HG02763 (cell line): ENCODE measurements at regions not wholly inside any gene's neighbourhood (a gene's known extent, or its start where the extent isn't known, plus 50 kb on each side); places are given as distances from the start of the nearest gene placed in this dataset.
"Not testable (repeated sequence)": the region's sequence is repeated elsewhere in the genome, so short reads cannot be mapped to it uniquely, and the experiment has no call there.

Experiments used
- ATAC-seq: cut with Tn5 transposase; IDR thresholded peaks from one replicate; pipeline ENCODE4 v1.9.1; 2021; ENCODE audit warnings: mild to moderate bottlenecking, moderate library complexity; ENCODE audit not compliant: unreplicated experiment

- ATAC-seq: no peak
Observed at GRCh38 chr15:58322253-58322652, 109.5 kb upstream of the LIPC start.

DNA sequence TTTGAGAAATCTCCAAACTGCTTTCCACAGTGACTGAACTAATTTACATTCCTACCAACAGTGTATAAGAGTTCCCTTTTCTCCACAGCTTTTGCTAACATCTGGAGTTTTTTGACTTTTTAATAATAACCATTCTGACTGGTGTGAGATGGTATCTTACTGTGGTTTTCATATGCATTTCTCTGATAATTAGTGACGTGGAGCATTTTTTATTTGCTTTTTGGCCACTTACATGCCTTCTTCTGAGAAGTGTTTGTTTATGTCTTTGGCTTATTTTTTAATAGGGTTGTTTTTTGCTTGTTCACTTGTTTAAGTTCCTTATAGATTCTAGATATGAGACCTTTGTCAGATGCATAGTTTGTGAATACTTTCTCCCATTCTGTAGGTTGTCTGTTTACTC lies 108.5 kb upstream of the LIPC start:
- not testable (repeated sequence) for ATAC-seq

DNA sequence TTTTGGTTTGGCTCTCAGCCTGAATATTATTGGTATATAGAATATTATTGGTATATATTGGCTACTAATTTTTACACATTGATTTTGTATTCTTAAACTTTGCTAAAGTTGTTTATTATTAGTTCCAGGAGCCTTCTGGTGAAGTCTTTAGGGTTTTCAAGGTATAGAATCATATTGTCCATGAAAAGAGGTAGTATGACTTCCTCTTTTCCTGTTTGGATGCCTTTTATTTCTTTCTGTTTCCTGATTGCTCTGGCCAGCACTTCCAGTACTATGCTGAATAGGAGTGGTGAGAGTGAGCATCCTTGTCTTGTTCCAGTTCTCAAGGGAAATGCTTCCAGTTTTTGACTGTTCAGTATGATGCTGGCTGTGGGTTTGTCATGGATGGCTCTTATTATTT lies 107.3 kb upstream of the LIPC start:
- ATAC-seq: no peak

DNA sequence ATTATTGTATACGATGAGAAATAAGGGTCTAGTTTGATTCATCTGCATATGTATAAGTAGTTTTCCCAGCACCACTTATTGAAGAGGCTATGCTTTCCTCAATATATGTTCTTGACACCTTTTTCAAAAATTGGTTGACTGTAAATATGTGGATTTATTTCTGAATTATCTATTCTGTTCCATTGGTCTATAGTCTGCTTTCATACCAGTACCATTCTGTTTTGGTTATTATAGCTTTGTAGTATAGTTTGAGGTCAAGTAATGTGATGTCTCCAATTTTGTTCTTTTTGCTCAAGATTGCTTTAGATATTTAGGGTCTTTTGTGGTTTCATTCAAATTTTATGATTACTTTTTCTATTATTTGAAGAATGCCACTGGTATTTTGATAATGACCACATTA lies 103.8 kb upstream of the LIPC start:
- ATAC-seq: no peak

DNA sequence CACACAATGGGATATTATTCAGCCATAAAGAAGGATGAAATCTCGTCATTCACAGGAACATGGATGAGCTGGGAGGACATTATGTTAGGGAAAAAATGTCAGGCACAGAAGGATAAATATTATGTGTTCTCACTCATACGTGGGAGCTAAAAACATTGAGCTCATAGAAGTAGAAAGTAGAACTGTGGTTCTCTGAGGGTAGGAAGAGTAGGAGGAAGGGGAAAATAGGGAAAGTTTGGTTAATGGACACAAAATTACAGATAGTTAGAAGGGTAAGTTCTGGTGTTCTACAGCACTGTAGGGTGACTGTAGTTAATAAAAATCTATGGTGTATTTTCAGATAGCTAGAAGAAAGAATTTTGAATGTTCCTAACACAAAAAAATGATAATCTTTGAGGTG lies 102.6 kb upstream of the LIPC start:
- ATAC-seq: no peak

GRCh38 chr15:58329781-58330671 lies 101.8 kb upstream of the LIPC start:
- no peak for ATAC-seq

- no peak for ATAC-seq
Observed at GRCh38 chr15:58330741-58331559, 100.8 kb upstream of the LIPC start.

GRCh38 chr15:58331560-58331912 lies 100.3 kb upstream of the LIPC start:
- ATAC-seq: no peak

- peak; percentile 78 for ATAC-seq
Observed at GRCh38 chr15:58331913-58332675, 99.7 kb upstream of the LIPC start.

GRCh38 chr15:58332676-58333400 lies 99.0 kb upstream of the LIPC start:
- no peak for ATAC-seq

- no peak for ATAC-seq
Observed at GRCh38 chr15:58334803-58335202, 97.0 kb upstream of the LIPC start.

DNA sequence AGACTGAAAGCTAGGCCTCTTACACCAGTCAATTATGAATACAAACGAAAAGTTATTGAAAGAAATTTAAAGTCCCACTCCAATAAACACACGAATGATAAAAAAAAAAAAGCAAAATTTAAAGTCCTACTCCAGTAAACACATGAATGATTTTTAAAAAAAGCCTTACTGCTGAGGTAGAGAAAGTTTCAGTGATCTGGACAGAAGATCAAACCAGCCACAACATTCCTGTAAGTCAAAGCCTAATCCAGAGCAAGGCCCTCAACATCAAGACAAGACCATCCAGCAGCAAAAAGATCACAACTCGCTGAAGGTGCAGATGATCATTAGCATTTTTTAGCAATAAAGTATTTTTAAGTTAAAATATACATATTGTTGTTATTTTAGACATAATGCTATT lies 95.6 kb upstream of the LIPC start:
- ATAC-seq: no peak

GRCh38 chr15:58340176-58340575 lies 91.6 kb upstream of the LIPC start:
- no peak for ATAC-seq

- ATAC-seq: no peak
Observed at GRCh38 chr15:58342508-58342907, 89.3 kb upstream of the LIPC start.

DNA sequence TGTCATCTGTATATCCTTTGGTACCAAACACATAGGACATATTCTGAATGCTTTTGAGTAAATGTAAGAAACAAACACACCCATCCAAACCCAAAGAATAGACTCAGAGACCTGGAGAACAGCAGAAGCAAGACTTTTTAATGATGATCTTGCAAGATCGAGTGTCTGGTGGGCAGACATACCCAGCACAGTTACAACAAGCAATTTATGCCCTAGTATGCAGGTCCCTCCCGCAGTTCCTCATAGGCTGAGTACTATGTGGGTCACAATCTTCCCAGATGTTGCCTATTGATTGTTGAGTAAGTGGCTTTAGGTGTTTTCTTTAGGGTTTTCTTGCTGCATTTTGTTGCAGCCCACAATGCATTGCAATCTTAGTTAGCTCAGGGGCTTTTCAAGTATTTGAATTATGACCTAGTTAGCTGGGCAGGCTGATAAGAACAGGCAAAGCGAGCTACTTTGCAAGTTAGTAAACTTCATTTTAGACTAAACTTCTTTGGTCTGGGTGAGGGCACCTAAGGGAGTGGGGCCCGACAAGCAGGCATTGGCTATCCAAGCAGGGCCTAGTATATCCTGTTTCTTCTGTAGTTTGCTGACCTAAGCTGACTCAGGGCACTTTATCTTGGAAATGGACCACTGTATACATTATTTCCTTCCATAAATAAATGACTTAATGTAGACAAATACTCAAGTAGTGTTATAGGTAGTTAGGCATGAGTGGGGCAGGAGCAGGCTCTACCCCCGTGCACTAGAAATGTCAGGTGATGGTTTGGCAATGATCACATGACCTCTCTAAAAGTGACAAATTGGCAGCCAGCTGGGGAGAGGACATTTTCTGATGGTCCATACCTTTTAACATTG lies 87.3 kb upstream of the LIPC start:
- no peak for ATAC-seq

- ATAC-seq: no peak
Observed at GRCh38 chr15:58346361-58346760, 85.4 kb upstream of the LIPC start.

DNA sequence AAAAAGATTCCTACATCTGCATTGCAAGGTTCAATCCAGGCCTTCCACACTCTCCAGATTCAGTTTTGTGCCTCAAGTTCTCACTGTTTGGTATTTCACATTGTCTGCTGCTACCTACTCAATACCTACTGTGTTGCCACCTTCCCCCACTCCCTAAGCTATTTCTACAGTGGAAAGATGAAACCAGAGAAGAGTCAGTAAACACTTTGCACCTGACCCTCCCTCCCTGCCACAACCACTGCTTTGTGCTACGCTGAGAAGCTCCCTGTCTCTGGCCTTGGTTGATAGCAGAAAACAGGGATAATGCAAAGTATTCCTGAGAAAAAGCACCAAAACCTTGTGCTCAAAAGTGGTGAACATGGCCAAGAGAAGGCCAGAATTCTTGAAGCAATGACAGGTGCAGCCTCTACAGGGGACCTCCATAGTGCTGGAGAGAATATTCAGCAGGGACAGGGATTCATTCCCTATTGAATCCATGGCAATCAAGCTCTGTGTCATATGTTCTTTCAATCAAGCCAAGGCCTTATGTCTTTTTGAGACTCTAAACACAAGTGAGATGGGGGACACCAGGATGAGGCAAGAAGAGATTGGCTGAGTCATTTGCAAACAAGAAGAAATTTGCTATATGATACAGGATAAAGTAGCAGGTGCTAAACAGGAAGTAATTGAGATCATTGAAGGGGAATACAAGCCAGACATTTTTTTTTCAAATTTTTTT lies 83.5 kb upstream of the LIPC start:
- no peak for ATAC-seq

DNA sequence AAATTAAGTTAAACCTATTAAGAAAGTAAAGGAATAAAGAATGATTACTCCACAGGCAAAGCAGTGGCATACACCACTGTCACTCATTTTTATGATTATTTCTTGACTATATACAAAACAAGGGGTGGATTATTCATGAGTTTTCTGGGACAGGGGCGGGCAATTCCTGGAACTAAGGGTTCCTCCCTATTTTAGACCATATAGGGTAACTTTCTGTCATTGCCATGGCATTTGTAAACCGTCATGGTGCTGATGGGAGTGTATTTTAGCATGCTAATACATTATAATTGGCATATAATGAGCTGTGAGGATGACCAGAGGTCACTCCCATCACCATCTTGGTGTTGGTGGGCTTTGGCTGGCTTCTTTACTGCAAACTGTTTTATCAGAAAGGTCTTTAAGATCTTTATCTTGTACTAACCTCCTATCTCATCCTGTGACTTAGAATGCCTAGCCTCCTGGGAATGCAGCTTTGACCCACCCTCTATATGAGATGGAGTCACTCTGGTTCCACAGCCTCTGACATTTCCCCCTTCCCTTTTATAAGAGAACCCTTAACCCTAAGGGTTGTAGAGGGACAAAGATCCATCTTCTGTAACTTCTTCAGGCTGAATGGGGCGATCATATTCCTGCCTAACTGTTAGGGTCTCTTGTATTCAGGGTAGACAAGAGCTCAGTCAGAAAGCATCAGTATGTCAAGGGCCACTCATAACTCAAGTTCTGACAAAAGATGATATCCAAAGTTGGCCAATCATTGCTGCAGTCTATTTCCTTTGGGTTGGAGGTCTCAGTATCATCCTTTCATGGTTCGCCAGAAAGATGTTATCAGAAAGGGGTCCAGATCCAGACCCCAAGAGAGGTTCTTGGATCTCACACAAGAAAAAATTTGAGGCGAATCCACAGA lies 79.5 kb upstream of the LIPC start:
- ATAC-seq: no peak
